Hepatocyte (in vitro differentiated cells): ENCODE measurements at regions not wholly inside any gene's neighbourhood (a gene's known extent, or its start where the extent isn't known, plus 50 kb on each side); places are given as distances from the start of the nearest gene placed in this dataset.

Source experiments
- DNase-seq: peaks from one replicate; pipeline ENCODE4 v3.0.0-alpha.2; 2016; ENCODE audit warnings: low spot score
- H2AFZ ChIP-seq: fragments of 200-600 bp; sonication (generic); 2 replicates; pipeline ENCODE4 v1.6.0; 2016; ENCODE audit warnings: antibody characterized with exemption, mild to moderate bottlenecking
- H3K27ac ChIP-seq: fragments of 200-600 bp; sonication (generic); 2 replicates; pipeline ENCODE4 v1.5.1; 2016; ENCODE audit warnings: mild to moderate bottlenecking
- H3K27me3 ChIP-seq: fragments of 200-600 bp; sonication (generic); 2 replicates; pipeline ENCODE4 v1.6.1; 2016
- H3K36me3 ChIP-seq: fragments of 200-600 bp; sonication (generic); replicated peaks from 2 replicates; pipeline ENCODE4 v1.5.1; 2016; ENCODE audit warnings: low read depth; ENCODE audit not compliant: insufficient read depth
- H3K4me1 ChIP-seq: fragments of 200-600 bp; sonication (generic); 2 replicates; pipeline ENCODE4 v1.5.1; 2016; ENCODE audit warnings: mild to moderate bottlenecking, moderate library complexity; ENCODE audit not compliant: insufficient read depth
- H3K4me2 ChIP-seq: fragments of 200-600 bp; sonication (generic); 2 replicates; pipeline ENCODE4 v1.6.0; 2016
- H3K4me3 ChIP-seq: fragments of 200-600 bp; sonication (generic); 2 replicates; pipeline ENCODE4 v1.5.1; 2016; ENCODE audit warnings: mild to moderate bottlenecking
- H3K79me2 ChIP-seq: fragments of 200-600 bp; sonication (generic); 2 replicates; pipeline ENCODE4 v1.6.0; 2017; ENCODE audit warnings: mild to moderate bottlenecking
- H3K9me2 ChIP-seq: fragments of 200-600 bp; sonication (generic); replicated peaks from 2 replicates; pipeline ENCODE4 v1.6.0; 2017; ENCODE audit warnings: mild to moderate bottlenecking; ENCODE audit not compliant: insufficient read depth
- H3K9me3 ChIP-seq: fragments of 200-600 bp; sonication (generic); 2 replicates; pipeline ENCODE4 v1.5.1; 2016; ENCODE audit warnings: low read depth, mild to moderate bottlenecking
- H4K20me1 ChIP-seq: fragments of 200-600 bp; sonication (generic); 2 replicates; pipeline ENCODE4 v1.6.0; 2016; ENCODE audit warnings: mild to moderate bottlenecking; ENCODE audit not compliant: insufficient read depth, poor library complexity, severe bottlenecking
- EZH2 ChIP-seq: fragments of 200-600 bp; sonication (generic); IDR thresholded peaks from 2 replicates; pipeline ENCODE4 v1.6.1; 2016; ENCODE audit warnings: antibody characterized with exemption, mild to moderate bottlenecking, borderline replicate concordance
- EZH2phosphoT487 ChIP-seq: fragments of 200-600 bp; sonication (generic); IDR thresholded peaks from one replicate; pipeline ENCODE4 v1.6.1; 2018; ENCODE audit warnings: antibody characterized with exemption, mild to moderate bottlenecking, low read depth, moderate library complexity; ENCODE audit not compliant: unreplicated experiment, severe bottlenecking
- WGBS: methylation state at CpG from one replicate; pipeline ENCODE4 v1.1.6; 2016; ENCODE audit warnings: low lambda C conversion rate; ENCODE audit errors: missing lambda C conversion rate; 5-methylcytosine and 5-hydroxymethylcytosine counted together
- TF ChIP-seq, protein P1 (sequence below): fragments of 200-600 bp; sonication (generic); IDR thresholded peaks from 2 replicates; pipeline ENCODE4 v1.5.1; 2016; ENCODE audit warnings: antibody characterized with exemption, mild to moderate bottlenecking; ENCODE audit not compliant: poor library complexity

DNA sequence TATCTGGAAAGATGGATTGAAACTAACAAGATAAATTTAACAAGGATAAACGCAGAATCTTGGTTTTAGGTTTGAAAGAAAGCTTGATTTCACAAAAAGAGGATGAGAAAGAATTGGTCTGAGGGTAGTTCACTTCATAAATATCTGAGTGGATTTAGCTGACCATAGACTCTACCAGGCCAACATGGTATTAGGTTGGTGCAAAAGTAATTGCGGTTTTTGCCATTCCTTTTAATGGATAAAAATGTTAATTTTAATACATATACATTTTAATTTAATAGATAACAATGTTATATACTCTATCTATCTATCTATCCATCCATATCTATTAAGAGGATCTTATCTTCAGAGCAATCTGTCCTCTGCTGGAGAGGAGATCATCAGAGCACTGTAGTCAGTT is 70.2 kb upstream of the PLXNA2 start:
- DNase-seq = no peak
- no peaks in the 10 kb centered on the region for H4K20me1 ChIP-seq
- H3K36me3 ChIP-seq = no peaks in the 10 kb centered on the region
- H3K9me3 ChIP-seq = no peaks in the 10 kb centered on the region
- no peak overlapping the region for H3K27ac ChIP-seq
- WGBS = 70% methylated on average over 2 of the region's 2 CpGs
- H3K4me2 ChIP-seq = no peak overlapping the region
- no peaks in the 10 kb centered on the region for H3K79me2 ChIP-seq
- no peaks in the 10 kb centered on the region for H3K9me2 ChIP-seq
- no peaks in the 10 kb centered on the region for H3K4me1 ChIP-seq
- H2AFZ ChIP-seq = no peak overlapping the region
- H3K4me3 ChIP-seq = no peak overlapping the region
- TF ChIP-seq EZH2phosphoT487 (no peak), EZH2 (no peak)
- TF ChIP-seq, protein P1, sequence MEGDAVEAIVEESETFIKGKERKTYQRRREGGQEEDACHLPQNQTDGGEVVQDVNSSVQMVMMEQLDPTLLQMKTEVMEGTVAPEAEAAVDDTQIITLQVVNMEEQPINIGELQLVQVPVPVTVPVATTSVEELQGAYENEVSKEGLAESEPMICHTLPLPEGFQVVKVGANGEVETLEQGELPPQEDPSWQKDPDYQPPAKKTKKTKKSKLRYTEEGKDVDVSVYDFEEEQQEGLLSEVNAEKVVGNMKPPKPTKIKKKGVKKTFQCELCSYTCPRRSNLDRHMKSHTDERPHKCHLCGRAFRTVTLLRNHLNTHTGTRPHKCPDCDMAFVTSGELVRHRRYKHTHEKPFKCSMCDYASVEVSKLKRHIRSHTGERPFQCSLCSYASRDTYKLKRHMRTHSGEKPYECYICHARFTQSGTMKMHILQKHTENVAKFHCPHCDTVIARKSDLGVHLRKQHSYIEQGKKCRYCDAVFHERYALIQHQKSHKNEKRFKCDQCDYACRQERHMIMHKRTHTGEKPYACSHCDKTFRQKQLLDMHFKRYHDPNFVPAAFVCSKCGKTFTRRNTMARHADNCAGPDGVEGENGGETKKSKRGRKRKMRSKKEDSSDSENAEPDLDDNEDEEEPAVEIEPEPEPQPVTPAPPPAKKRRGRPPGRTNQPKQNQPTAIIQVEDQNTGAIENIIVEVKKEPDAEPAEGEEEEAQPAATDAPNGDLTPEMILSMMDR = no peak
- peaks cover 7% of the 10 kb centered on the region for H3K27me3 ChIP-seq

DNA sequence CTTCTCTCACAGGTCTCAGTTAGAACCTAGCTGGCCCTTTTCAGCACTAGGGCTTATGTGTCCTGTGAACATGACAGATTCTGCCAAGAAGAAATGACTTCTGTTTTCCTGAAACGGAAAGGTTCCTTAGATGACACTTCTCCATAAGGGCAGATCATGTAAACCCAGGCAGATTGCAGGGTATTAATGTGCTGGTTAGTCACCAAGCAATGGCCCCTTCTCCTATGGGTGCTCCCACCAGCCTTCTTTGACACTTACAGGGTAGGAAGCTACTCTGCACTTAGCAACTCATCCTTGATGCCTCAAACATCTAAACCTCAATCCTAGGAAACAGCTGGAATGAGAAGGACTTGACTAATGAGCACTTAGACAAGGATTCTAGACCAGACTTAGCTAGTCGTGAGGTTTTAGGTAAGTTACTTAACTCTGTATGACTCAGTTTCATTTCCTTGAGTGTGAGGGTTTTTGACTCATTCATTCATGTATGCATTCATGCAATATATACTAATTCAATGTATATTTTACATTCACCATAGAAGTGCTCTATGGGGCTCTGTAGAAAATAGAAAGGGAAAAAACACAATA is 74.1 kb upstream of the PLXNA2 start:
- no peak overlapping the region for H3K27ac ChIP-seq
- no peaks in the 10 kb centered on the region for H3K79me2 ChIP-seq
- H3K4me1 ChIP-seq = no peaks in the 10 kb centered on the region
- no peaks in the 10 kb centered on the region for H3K9me2 ChIP-seq
- no peaks in the 10 kb centered on the region for H4K20me1 ChIP-seq
- TF ChIP-seq EZH2phosphoT487 (no peak), EZH2 (no peak)
- TF ChIP-seq, protein P1 = no peak
- H3K4me3 ChIP-seq = no peak overlapping the region
- H3K36me3 ChIP-seq = no peaks in the 10 kb centered on the region
- no peak overlapping the region for H2AFZ ChIP-seq
- H3K27me3 ChIP-seq = peaks cover 7% of the 10 kb centered on the region
- WGBS = 83% methylated on average over 2 of the region's 2 CpGs
- H3K9me3 ChIP-seq = no peaks in the 10 kb centered on the region
- no peak for DNase-seq
- H3K4me2 ChIP-seq = no peak overlapping the region

DNA sequence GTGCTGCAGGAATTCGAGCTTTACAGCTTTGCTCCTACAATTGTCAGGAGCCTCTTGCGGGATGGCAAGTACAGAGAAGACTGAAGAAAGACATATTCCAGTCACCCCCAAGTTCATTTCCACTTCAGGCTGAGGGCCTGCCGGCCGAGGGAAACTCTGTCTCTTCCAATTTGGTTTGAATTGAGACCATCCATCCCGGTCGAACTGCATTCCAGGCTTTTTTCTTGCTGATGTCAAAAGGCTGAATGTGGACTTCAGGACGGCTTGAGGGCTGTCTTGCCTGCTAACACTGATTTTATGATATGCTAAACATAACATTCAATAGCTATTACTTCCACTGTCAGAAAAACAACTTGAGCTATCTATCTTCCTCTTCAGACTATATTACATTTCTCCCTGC is 79.8 kb upstream of the PLXNA2 start:
- Histone ChIP-seq H3K27me3 (no peaks in the 10 kb centered on the region), H3K27ac (no peak overlapping the region), H2AFZ (no peak overlapping the region), H3K4me1 (no peaks in the 10 kb centered on the region), H3K4me2 (peak overlapping the region; percentile 59), H3K9me3 (no peaks in the 10 kb centered on the region), H4K20me1 (no peaks in the 10 kb centered on the region), H3K36me3 (no peaks in the 10 kb centered on the region), H3K79me2 (no peaks in the 10 kb centered on the region), H3K4me3 (no peak overlapping the region), H3K9me2 (no peaks in the 10 kb centered on the region)
- WGBS = 37% methylated on average over 7 of the region's 7 CpGs
- TF ChIP-seq, protein P1 = no peak
- TF ChIP-seq EZH2phosphoT487 (no peak), EZH2 (no peak)
- peak; percentile 20 for DNase-seq
